CD8-positive, alpha-beta memory T cell (primary cell): ENCODE measurements at regions not wholly inside any gene's neighbourhood (a gene's known extent, or its start where the extent isn't known, plus 50 kb on each side); places are given as distances from the start of the nearest gene placed in this dataset.

ENCODE experiments used
- CTCF ChIA-PET: fragments of 350-600 bp; sonication (Branson Sonifier 250); formaldehyde crosslinking; loops from one replicate; lab custom pipeline; 2021; ENCODE audit warnings: antibody characterized with exemption; lab: Charles Lee
- POLR2A ChIA-PET: fragments of 350-600 bp; sonication (Branson Sonifier 250); formaldehyde crosslinking; loops from one replicate; lab custom pipeline; 2021; ENCODE audit warnings: antibody characterized with exemption; lab: Charles Lee
- DNase-seq, 5 donors: peaks; one replicate each; pipeline versions ENCODE4 v3.0.0 to v3.0.0-alpha.2; 2020 to 2022; ENCODE audit warnings: mixed read lengths in 1 of 5
- H3K27ac ChIP-seq: one replicate; pipeline ENCODE4 v1.7.0; 2013; ENCODE audit warnings: low read depth, mild to moderate bottlenecking, low read length, moderate library complexity
- H3K27me3 ChIP-seq: 2 replicates; pipeline ENCODE4 v1.7.0; 2013; ENCODE audit warnings: low read length, mild to moderate bottlenecking; ENCODE audit not compliant: insufficient read depth, poor library complexity, severe bottlenecking
- H3K36me3 ChIP-seq: 2 replicates; pipeline ENCODE4 v1.7.0; 2013; ENCODE audit warnings: mild to moderate bottlenecking, low read length, moderate library complexity; ENCODE audit not compliant: insufficient read depth
- H3K4me1 ChIP-seq: 2 replicates; pipeline ENCODE4 v1.7.0; 2013; ENCODE audit warnings: mild to moderate bottlenecking, low read length, moderate library complexity; ENCODE audit not compliant: insufficient read depth
- H3K4me3 ChIP-seq: 2 replicates; pipeline ENCODE4 v1.7.0; 2013; ENCODE audit warnings: mild to moderate bottlenecking, low read length
- H3K9me3 ChIP-seq: 2 replicates; pipeline ENCODE4 v1.7.0; 2013; ENCODE audit warnings: mild to moderate bottlenecking, low read length
- H3K27ac Mint-ChIP-seq, 8 donors: one replicate each; pipeline ENCODE4 v1.8.0; 2020 to 2021; ENCODE audit warnings: mixed read lengths in 8 of 8, mild to moderate bottlenecking in 6 of 8, inconsistent platforms in 3 of 8, moderate library complexity in 3 of 8
- H3K27me3 Mint-ChIP-seq, 2 donors: one replicate each; pipeline ENCODE4 v1.8.0; 2020 to 2021; ENCODE audit warnings: mixed read lengths in 2 of 2, mild to moderate bottlenecking in 1 of 2, moderate library complexity in 1 of 2
- H3K36me3 Mint-ChIP-seq, 3 donors: one replicate each; pipeline ENCODE4 v1.8.0; 2020 to 2021; ENCODE audit warnings: mixed read lengths in 3 of 3, inconsistent platforms in 1 of 3, mild to moderate bottlenecking in 1 of 3
- H3K4me1 Mint-ChIP-seq, 3 donors: one replicate each; pipeline ENCODE4 v1.8.0; 2020 to 2021; ENCODE audit warnings: mixed read lengths in 3 of 3, inconsistent platforms in 1 of 3, mild to moderate bottlenecking in 1 of 3
- H3K4me3 Mint-ChIP-seq, 7 donors: one replicate each; pipeline ENCODE4 v1.8.0; 2020 to 2021; ENCODE audit warnings: mixed read lengths in 7 of 7, mild to moderate bottlenecking in 6 of 7, moderate library complexity in 4 of 7, inconsistent platforms in 2 of 7
- H3K9me3 Mint-ChIP-seq, 5 donors: one replicate each; pipeline ENCODE4 v1.8.0; 2020 to 2022; ENCODE audit warnings: mixed read lengths in 5 of 5, mild to moderate bottlenecking in 3 of 5, moderate library complexity in 2 of 5, inconsistent platforms in 1 of 5

- Mint-ChIP-seq H3K4me1 (no peaks in the 10 kb centered on the region), H3K4me3 (no peak overlapping the region), H3K36me3 (no peaks in the 10 kb centered on the region), H3K27ac (no peak overlapping the region), H3K27me3 (peaks cover 9 to 13% of the 10 kb centered on the region in 2 donors), H3K9me3 (no peaks in the 10 kb centered on the region)
- no peak overlapping the region for H3K27ac ChIP-seq
- H3K27me3 ChIP-seq = no peaks in the 10 kb centered on the region
- H3K36me3 ChIP-seq = no peaks in the 10 kb centered on the region
- ChIA-PET POLR2A (no interaction called here), CTCF (no interaction called here)
- no peak overlapping the region for H3K4me3 ChIP-seq
- no peaks in the 10 kb centered on the region for H3K4me1 ChIP-seq
- DNase-seq = no peak
- no peaks in the 10 kb centered on the region for H3K9me3 ChIP-seq
Observed at GRCh38 chr11:19463976-19464375, 223.2 kb upstream of the E2F8 start.

- Mint-ChIP-seq H3K9me3 (no peaks in the 10 kb centered on the region), H3K36me3 (no peaks in the 10 kb centered on the region), H3K27ac (no peak overlapping the region), H3K4me3 (no peak overlapping the region), H3K27me3 (peaks cover 10 to 13% of the 10 kb centered on the region in 2 donors), H3K4me1 (no peaks in the 10 kb centered on the region)
- CTCF ChIA-PET = no interaction called here
- Histone ChIP-seq H3K9me3 (no peaks in the 10 kb centered on the region), H3K4me1 (no peaks in the 10 kb centered on the region), H3K27ac (no peak overlapping the region), H3K27me3 (peaks cover 3% of the 10 kb centered on the region), H3K4me3 (no peak overlapping the region), H3K36me3 (no peaks in the 10 kb centered on the region)
- no peak for DNase-seq
- POLR2A ChIA-PET = no interaction called here
Observed at GRCh38 chr11:19460718-19461405, 220.1 kb upstream of the E2F8 start.

DNA sequence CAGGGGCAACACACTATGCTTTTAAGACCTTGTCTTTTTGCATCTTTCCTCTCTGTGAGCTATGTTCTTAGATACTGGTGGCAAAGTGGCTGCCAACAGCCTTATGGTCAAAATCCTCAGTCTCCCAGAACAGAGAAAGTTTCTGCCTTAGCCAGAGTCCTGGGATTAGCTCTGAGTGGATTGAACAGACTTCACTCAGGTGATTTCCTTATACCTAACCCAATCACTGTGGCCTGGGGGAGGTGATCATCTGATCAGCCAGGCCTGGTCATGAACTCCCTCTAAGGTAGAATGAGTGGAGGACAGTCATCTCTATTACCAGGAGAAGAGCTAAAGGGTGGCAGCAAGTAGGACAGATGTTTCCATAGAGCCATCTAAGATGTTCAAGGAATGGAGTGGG lies 218.5 kb upstream of the E2F8 start:
- no peak overlapping the region for H3K4me3 ChIP-seq
- no peaks in the 10 kb centered on the region for H3K4me1 ChIP-seq
- H3K27me3 ChIP-seq = peaks cover 3% of the 10 kb centered on the region
- ChIA-PET POLR2A (no interaction called here), CTCF (no interaction called here)
- no peak for DNase-seq
- Mint-ChIP-seq H3K27me3 (peaks cover 10 to 16% of the 10 kb centered on the region in 2 donors), H3K36me3 (no peaks in the 10 kb centered on the region), H3K27ac (no peak overlapping the region), H3K9me3 (no peaks in the 10 kb centered on the region), H3K4me1 (no peaks in the 10 kb centered on the region), H3K4me3 (no peak overlapping the region)
- no peaks in the 10 kb centered on the region for H3K36me3 ChIP-seq
- no peaks in the 10 kb centered on the region for H3K9me3 ChIP-seq
- no peak overlapping the region for H3K27ac ChIP-seq

DNA sequence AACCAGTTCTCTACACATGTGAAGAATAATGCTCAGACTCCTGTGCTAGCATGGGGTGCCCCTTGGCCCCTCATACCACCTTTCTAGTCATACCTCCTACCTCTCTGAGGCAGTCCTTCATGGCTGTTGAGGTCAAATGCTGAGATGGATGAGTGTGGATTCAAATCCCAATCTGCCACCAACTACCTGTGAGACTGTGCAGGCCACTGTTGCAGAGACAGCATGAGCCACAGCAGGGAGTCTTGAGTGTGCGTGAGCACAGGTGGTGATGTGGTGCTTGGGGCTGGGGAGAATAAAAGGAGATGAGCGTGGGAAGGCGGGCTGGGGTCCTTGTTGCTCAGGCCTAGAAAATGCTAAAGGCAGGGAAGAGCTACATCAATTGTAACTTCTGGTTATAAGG lies 218.0 kb upstream of the E2F8 start:
- no peaks in the 10 kb centered on the region for H3K9me3 Mint-ChIP-seq
- Histone ChIP-seq H3K9me3 (no peaks in the 10 kb centered on the region), H3K27ac (no peak overlapping the region), H3K27me3 (peaks cover 3% of the 10 kb centered on the region), H3K4me3 (no peak overlapping the region), H3K4me1 (no peaks in the 10 kb centered on the region), H3K36me3 (no peaks in the 10 kb centered on the region)
- no peaks in the 10 kb centered on the region for H3K36me3 Mint-ChIP-seq
- no peak overlapping the region for H3K4me3 Mint-ChIP-seq
- POLR2A ChIA-PET = no interaction called here
- H3K27me3 Mint-ChIP-seq = peaks cover 10 to 19% of the 10 kb centered on the region in 2 donors
- CTCF ChIA-PET = no interaction called here
- no peak for DNase-seq
- H3K4me1 Mint-ChIP-seq = no peaks in the 10 kb centered on the region
- H3K27ac Mint-ChIP-seq = no peak overlapping the region

DNA sequence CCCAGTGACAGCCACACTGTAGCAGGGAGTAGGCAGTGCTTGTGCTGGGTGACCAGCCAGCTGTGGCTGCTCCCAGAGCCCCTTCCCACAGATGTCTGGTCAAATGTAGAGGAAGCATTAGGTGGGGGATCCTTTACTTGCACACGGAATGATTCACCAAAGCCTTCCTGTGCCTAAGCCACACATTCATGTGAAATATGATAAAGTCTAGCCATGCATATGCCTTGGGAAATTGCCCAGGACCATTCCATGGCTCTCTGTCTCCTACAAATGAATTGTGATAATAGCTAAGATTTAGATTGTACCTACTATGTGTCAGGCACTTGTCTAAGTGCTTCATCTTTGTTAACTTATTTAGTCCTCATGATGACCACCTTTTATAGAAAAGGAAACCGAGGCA lies 217.5 kb upstream of the E2F8 start:
- H3K27ac ChIP-seq = no peak overlapping the region
- no peaks in the 10 kb centered on the region for H3K36me3 Mint-ChIP-seq
- no peaks in the 10 kb centered on the region for H3K4me1 Mint-ChIP-seq
- H3K4me1 ChIP-seq = no peaks in the 10 kb centered on the region
- no peaks in the 10 kb centered on the region for H3K36me3 ChIP-seq
- no peak overlapping the region for H3K4me3 ChIP-seq
- no peaks in the 10 kb centered on the region for H3K9me3 ChIP-seq
- POLR2A ChIA-PET = no interaction called here
- H3K27me3 Mint-ChIP-seq = peaks cover 10 to 20% of the 10 kb centered on the region in 2 donors
- no peaks in the 10 kb centered on the region for H3K9me3 Mint-ChIP-seq
- CTCF ChIA-PET = no interaction called here
- no peak for DNase-seq
- no peak overlapping the region for H3K27ac Mint-ChIP-seq
- H3K4me3 Mint-ChIP-seq = no peak overlapping the region
- peaks cover 3% of the 10 kb centered on the region for H3K27me3 ChIP-seq

DNA sequence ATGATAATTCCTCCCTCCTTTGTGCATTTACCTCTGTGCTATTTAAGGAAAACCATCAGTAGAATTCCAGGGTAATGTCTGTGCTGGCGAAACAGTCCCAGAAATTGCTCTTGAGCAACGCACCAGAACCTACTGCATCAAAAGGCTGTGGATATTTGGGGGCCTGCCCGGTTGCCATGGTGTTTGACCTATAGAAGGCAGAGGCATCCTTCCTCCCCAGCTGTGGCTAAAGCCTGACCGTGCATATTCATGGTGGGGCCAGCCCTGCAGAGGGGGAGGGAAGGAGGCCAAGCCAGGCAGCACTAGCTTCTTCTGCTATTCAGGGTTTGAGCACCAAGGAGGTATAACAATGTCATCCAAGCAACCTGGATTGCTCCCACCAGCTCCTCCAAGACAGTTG lies 215.0 kb upstream of the E2F8 start:
- peaks cover 3% of the 10 kb centered on the region for H3K27me3 ChIP-seq
- Mint-ChIP-seq H3K27ac (no peak overlapping the region), H3K4me1 (no peaks in the 10 kb centered on the region), H3K4me3 (no peak overlapping the region), H3K9me3 (no peaks in the 10 kb centered on the region), H3K36me3 (no peaks in the 10 kb centered on the region), H3K27me3 (peaks cover 10 to 15% of the 10 kb centered on the region in 2 donors)
- H3K9me3 ChIP-seq = no peaks in the 10 kb centered on the region
- H3K4me3 ChIP-seq = no peak overlapping the region
- ChIA-PET POLR2A (no interaction called here), CTCF (no interaction called here)
- H3K27ac ChIP-seq = no peak overlapping the region
- no peaks in the 10 kb centered on the region for H3K36me3 ChIP-seq
- H3K4me1 ChIP-seq = no peaks in the 10 kb centered on the region
- DNase-seq = no peak

- Histone ChIP-seq H3K27me3 (peaks cover 3% of the 10 kb centered on the region), H3K27ac (no peak overlapping the region), H3K4me1 (no peaks in the 10 kb centered on the region), H3K9me3 (no peaks in the 10 kb centered on the region), H3K4me3 (no peak overlapping the region), H3K36me3 (no peaks in the 10 kb centered on the region)
- Mint-ChIP-seq H3K27me3 (peaks cover 5 to 16% of the 10 kb centered on the region in 2 donors), H3K27ac (peak overlapping the region in 1 of 8 donors; percentile 75), H3K9me3 (no peaks in the 10 kb centered on the region), H3K4me1 (no peaks in the 10 kb centered on the region), H3K4me3 (no peak overlapping the region), H3K36me3 (no peaks in the 10 kb centered on the region)
- ChIA-PET POLR2A (no interaction called here), CTCF (no interaction called here)
- no peak for DNase-seq
Observed at GRCh38 chr11:19453651-19454257, 213.0 kb upstream of the E2F8 start.

- POLR2A ChIA-PET = no interaction called here
- H3K4me3 ChIP-seq = no peak overlapping the region
- Mint-ChIP-seq H3K9me3 (no peaks in the 10 kb centered on the region), H3K27ac (no peak overlapping the region), H3K36me3 (no peaks in the 10 kb centered on the region), H3K27me3 (peaks cover 0 to 10% of the 10 kb centered on the region in 2 donors), H3K4me1 (no peaks in the 10 kb centered on the region), H3K4me3 (no peak overlapping the region)
- H3K4me1 ChIP-seq = no peaks in the 10 kb centered on the region
- no peak overlapping the region for H3K27ac ChIP-seq
- DNase-seq = no peak
- H3K36me3 ChIP-seq = no peaks in the 10 kb centered on the region
- no peaks in the 10 kb centered on the region for H3K9me3 ChIP-seq
- CTCF ChIA-PET = no interaction called here
- H3K27me3 ChIP-seq = no peaks in the 10 kb centered on the region
Observed at GRCh38 chr11:19451609-19452008, 210.9 kb upstream of the E2F8 start.
